Liver (tissue), 8 donors: ENCODE measurements at regions not wholly inside any gene's neighbourhood (a gene's known extent, or its start where the extent isn't known, plus 50 kb on each side); places are given as distances from the start of the nearest gene placed in this dataset.

Experiments used
- DNase-seq: peaks from one replicate; pipeline ENCODE4 v3.0.0-alpha.2; 2017; ENCODE audit warnings: low spot score
- H3K27ac ChIP-seq, 2 donors: one replicate each; pipeline ENCODE4 v1.7.0; 2013; ENCODE audit warnings: inconsistent platforms in 2 of 2, low read length in 2 of 2, control low read depth in 1 of 2, low read depth in 1 of 2, mild to moderate bottlenecking in 1 of 2
- H3K27me3 ChIP-seq, 4 donors: one replicate each; pipeline versions ENCODE4 v1.6.1 to v1.7.0; 2013; ENCODE audit warnings: low read length in 3 of 4, inconsistent platforms in 1 of 4, mild to moderate bottlenecking in 1 of 4, moderate library complexity in 1 of 4; ENCODE audit not compliant: control insufficient read depth in 4 of 4, insufficient read depth in 4 of 4
- H3K36me3 ChIP-seq, 4 donors: one replicate each; pipeline versions ENCODE4 v1.6.1 to v1.7.0; 2013; ENCODE audit warnings: low read length in 3 of 4, mild to moderate bottlenecking in 3 of 4, low read depth in 1 of 4, moderate library complexity in 1 of 4; ENCODE audit not compliant: control insufficient read depth in 4 of 4, insufficient read depth in 3 of 4
- H3K4me1 ChIP-seq, 4 donors: one replicate each; pipeline versions ENCODE4 v1.6.1 to v1.7.0; 2013; ENCODE audit warnings: low read length in 3 of 4, mild to moderate bottlenecking in 3 of 4, moderate library complexity in 1 of 4; ENCODE audit not compliant: control insufficient read depth in 4 of 4, insufficient read depth in 4 of 4
- H3K4me3 ChIP-seq, 3 donors: one replicate each; pipeline versions ENCODE4 v1.6.1 to v1.7.0; 2013; ENCODE audit warnings: low read length in 3 of 3, control low read depth in 1 of 3, low read depth in 1 of 3, mild to moderate bottlenecking in 1 of 3
- H3K9ac ChIP-seq, 2 donors: one replicate each; pipeline ENCODE4 v1.7.0; 2013; ENCODE audit warnings: low read length in 2 of 2, mild to moderate bottlenecking in 2 of 2, moderate library complexity in 2 of 2, control low read depth in 1 of 2, low read depth in 1 of 2
- H3K9me3 ChIP-seq, 4 donors: one replicate each; pipeline versions ENCODE4 v1.6.1 to v1.7.0; 2013; ENCODE audit warnings: low read length in 3 of 4; ENCODE audit not compliant: control insufficient read depth in 4 of 4
- EGR1 ChIP-seq, 2 donors: IDR thresholded peaks; 2 replicates each; pipeline ENCODE4 v1.6.1; 2016 to 2018; ENCODE audit warnings: antibody characterized with exemption in 2 of 2, low read depth in 2 of 2
- FOXA1 ChIP-seq: IDR thresholded peaks from 2 replicates; pipeline ENCODE4 v1.6.1; 2016; ENCODE audit warnings: antibody characterized with exemption
- FOXA2 ChIP-seq: IDR thresholded peaks from 2 replicates; pipeline ENCODE4 v1.6.1; 2016; ENCODE audit warnings: antibody characterized with exemption
- GABPA ChIP-seq, 2 donors: IDR thresholded peaks in 1 of 2; conservative IDR thresholded peaks in 1 of 2; 2 replicates each; pipeline ENCODE4 v1.6.1; 2016; ENCODE audit warnings: antibody characterized with exemption in 2 of 2, mild to moderate bottlenecking in 1 of 2, moderate library complexity in 1 of 2
- HNF4A ChIP-seq, 2 donors: conservative IDR thresholded peaks; 2 replicates each; pipeline ENCODE4 v1.6.1; 2016; ENCODE audit warnings: antibody characterized with exemption in 2 of 2, mild to moderate bottlenecking in 2 of 2
- HNF4G ChIP-seq: IDR thresholded peaks from 2 replicates; pipeline ENCODE4 v1.6.1; 2016; ENCODE audit warnings: antibody characterized with exemption
- JUND ChIP-seq, 2 donors: IDR thresholded peaks; 2 replicates each; pipeline ENCODE4 v1.6.1; 2016; ENCODE audit warnings: antibody characterized with exemption in 2 of 2
- NR2F2 ChIP-seq: IDR thresholded peaks from 2 replicates; pipeline ENCODE4 v1.6.1; 2016; ENCODE audit warnings: antibody characterized with exemption
- RAD21 ChIP-seq, 2 donors: IDR thresholded peaks; 2 replicates each; pipeline ENCODE4 v1.6.1; 2016; ENCODE audit warnings: antibody characterized with exemption in 2 of 2, mild to moderate bottlenecking in 2 of 2
- REST ChIP-seq: IDR thresholded peaks from 2 replicates; pipeline ENCODE4 v1.6.1; 2016; ENCODE audit warnings: antibody characterized with exemption, mild to moderate bottlenecking
- RXRA ChIP-seq, 2 donors: IDR thresholded peaks; 2 replicates each; pipeline ENCODE4 v1.6.1; 2017 to 2018; ENCODE audit warnings: antibody characterized with exemption in 2 of 2, mild to moderate bottlenecking in 1 of 2
- TAF1 ChIP-seq: conservative IDR thresholded peaks from 2 replicates; pipeline ENCODE4 v1.6.1; 2016; ENCODE audit warnings: antibody characterized with exemption, mild to moderate bottlenecking
- YY1 ChIP-seq: IDR thresholded peaks from 2 replicates; pipeline ENCODE4 v1.6.1; 2016; ENCODE audit warnings: antibody characterized with exemption, mild to moderate bottlenecking
- ZBTB33 ChIP-seq: IDR thresholded peaks from 2 replicates; pipeline ENCODE4 v1.6.1; 2016; ENCODE audit warnings: antibody characterized with exemption
- WGBS: extraction: QIAGEN DNeasy Blood & Tissue Kit; methylation state at CpG from one replicate; pipeline ENCODE4 v1.1.7; 2013; 5-methylcytosine and 5-hydroxymethylcytosine counted together
- TF ChIP-seq, protein P1 (sequence below): fragments of 150-350 bp; IDR thresholded peaks from 2 replicates; pipeline ENCODE4 v1.5.1; 2017; ENCODE audit warnings: improper control_type of control experiment, low read depth, low read length; ENCODE audit not compliant: missing input control
- TF ChIP-seq, protein P2 (sequence below): IDR thresholded peaks from 2 replicates; pipeline ENCODE4 v1.6.1; 2016; ENCODE audit warnings: antibody characterized with exemption
- TF ChIP-seq, protein P3 (sequence below): IDR thresholded peaks from 2 replicates; pipeline ENCODE4 v1.6.1; 2016; ENCODE audit warnings: antibody characterized with exemption
- donor health status: healthy.
- donor health status: healthy.
- donor health status: healthy.
- donor health status: healthy.
- donor health status: healthy.

- H3K27ac ChIP-seq, result no peak overlapping the region
- no peak for TF ChIP-seq GABPA (IDR thresholded peaks at IDR 0.05 in 1 of 2, conservative IDR thresholded peaks at IDR 0.05 in 1 of 2)
- peak in 1 of 2 donors; percentile 13 for TF ChIP-seq RAD21 (IDR thresholded peaks at IDR 0.05)
- TF ChIP-seq YY1, result no peak
- TF ChIP-seq, protein P1, sequence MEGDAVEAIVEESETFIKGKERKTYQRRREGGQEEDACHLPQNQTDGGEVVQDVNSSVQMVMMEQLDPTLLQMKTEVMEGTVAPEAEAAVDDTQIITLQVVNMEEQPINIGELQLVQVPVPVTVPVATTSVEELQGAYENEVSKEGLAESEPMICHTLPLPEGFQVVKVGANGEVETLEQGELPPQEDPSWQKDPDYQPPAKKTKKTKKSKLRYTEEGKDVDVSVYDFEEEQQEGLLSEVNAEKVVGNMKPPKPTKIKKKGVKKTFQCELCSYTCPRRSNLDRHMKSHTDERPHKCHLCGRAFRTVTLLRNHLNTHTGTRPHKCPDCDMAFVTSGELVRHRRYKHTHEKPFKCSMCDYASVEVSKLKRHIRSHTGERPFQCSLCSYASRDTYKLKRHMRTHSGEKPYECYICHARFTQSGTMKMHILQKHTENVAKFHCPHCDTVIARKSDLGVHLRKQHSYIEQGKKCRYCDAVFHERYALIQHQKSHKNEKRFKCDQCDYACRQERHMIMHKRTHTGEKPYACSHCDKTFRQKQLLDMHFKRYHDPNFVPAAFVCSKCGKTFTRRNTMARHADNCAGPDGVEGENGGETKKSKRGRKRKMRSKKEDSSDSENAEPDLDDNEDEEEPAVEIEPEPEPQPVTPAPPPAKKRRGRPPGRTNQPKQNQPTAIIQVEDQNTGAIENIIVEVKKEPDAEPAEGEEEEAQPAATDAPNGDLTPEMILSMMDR, result peak; percentile 10
- H3K9ac ChIP-seq, result no peak overlapping the region
- DNase-seq, result no peak
- no peaks in the 10 kb centered on the region for H3K9me3 ChIP-seq
- H3K4me3 ChIP-seq, result no peak overlapping the region
- H3K4me1 ChIP-seq, result no peaks in the 10 kb centered on the region
- H3K27me3 ChIP-seq, result no peaks in the 10 kb centered on the region
- WGBS, result 26% methylated on average over 8 of the region's 8 CpGs
- H3K36me3 ChIP-seq, result no peaks in the 10 kb centered on the region
Observed at GRCh38 chr2:102975996-102976975, 214.5 kb downstream of the TMEM182 start.

DNA sequence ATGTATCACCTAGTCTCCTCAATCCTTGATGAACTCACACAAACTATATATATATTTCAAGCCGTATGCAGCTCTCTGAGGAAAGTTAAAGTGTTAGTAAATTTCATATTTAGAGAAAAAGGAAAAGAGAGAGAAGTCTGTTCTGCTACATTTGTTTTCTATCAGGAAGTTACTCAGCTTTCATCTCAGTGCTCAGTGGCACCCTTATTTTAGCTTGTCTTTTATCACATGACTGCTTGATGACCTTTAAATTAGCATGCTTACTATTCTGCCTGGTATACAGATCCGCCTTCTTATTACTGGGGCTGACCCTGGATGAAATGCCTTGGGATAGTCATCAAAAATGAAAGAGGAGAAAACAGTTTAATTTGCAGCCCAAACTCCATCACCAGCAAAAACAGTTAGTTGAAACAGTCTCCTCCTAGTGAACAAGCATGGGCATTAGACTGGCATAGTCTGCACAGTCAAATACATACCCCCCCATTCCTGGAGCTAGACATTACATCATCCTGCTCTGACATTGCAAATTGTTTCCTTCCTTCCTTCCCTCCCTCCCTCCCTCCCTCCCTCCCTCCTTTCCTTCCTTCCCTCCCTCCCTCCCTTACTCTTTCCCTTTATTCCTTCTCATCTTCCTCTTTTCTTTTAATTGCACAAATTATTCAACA is 215.7 kb downstream of the TMEM182 start:
- H3K9ac ChIP-seq, result no peak overlapping the region
- TF ChIP-seq ZBTB33, result no peak
- no peak for TF ChIP-seq RXRA (IDR thresholded peaks at IDR 0.05)
- TF ChIP-seq TAF1, result no peak
- TF ChIP-seq EGR1 (IDR thresholded peaks at IDR 0.05; ENCODE audit: low read depth in 2 of 2), result no peak
- no peak for TF ChIP-seq REST
- TF ChIP-seq, protein P2, sequence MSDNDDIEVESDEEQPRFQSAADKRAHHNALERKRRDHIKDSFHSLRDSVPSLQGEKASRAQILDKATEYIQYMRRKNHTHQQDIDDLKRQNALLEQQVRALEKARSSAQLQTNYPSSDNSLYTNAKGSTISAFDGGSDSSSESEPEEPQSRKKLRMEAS, result no peak
- TF ChIP-seq JUND (IDR thresholded peaks at IDR 0.05), result no peak
- TF ChIP-seq FOXA1, result no peak
- TF ChIP-seq, protein P3, sequence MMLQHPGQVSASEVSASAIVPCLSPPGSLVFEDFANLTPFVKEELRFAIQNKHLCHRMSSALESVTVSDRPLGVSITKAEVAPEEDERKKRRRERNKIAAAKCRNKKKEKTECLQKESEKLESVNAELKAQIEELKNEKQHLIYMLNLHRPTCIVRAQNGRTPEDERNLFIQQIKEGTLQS, result no peak
- TF ChIP-seq NR2F2, result no peak
- TF ChIP-seq FOXA2, result no peak
- no peak for TF ChIP-seq HNF4A (conservative IDR thresholded peaks at IDR 0.05)
- TF ChIP-seq GABPA (IDR thresholded peaks at IDR 0.05 in 1 of 2, conservative IDR thresholded peaks at IDR 0.05 in 1 of 2), result no peak
- no peak for TF ChIP-seq YY1
- no peak for TF ChIP-seq HNF4G
- TF ChIP-seq RAD21 (IDR thresholded peaks at IDR 0.05), result no peak
- 62% methylated on average over 2 of the region's 2 CpGs for WGBS

More for the DNA sequence above, 215.7 kb downstream of the TMEM182 start:
- Histone ChIP-seq H3K36me3 (no peaks in the 10 kb centered on the region), H3K27me3 (no peaks in the 10 kb centered on the region), H3K4me1 (no peaks in the 10 kb centered on the region), H3K9me3 (no peaks in the 10 kb centered on the region), H3K4me3 (no peak overlapping the region), H3K27ac (no peak overlapping the region)
- DNase-seq, result no peak
